RWPE2 (cell line): ENCODE measurements at regions not wholly inside any gene's neighbourhood (a gene's known extent, or its start where the extent isn't known, plus 50 kb on each side); places are given as distances from the start of the nearest gene placed in this dataset.

ENCODE experiments used
- ATAC-seq: fragments of 200-7000 bp; cut with Tn5 transposase; 3 replicates; pipeline ENCODE4 v1.9.1; 2021; ENCODE audit warnings: low read depth
- DNase-seq: peaks from one replicate; pipeline ENCODE4 v3.0.0-alpha.2; 2020; ENCODE audit warnings: low spot score
- H3K27ac ChIP-seq: fragments of 450-650 bp; 2 replicates; pipeline ENCODE4 v1.5.1; 2017; ENCODE audit warnings: mild to moderate bottlenecking; ENCODE audit not compliant: poor library complexity, severe bottlenecking
- H3K27me3 ChIP-seq: fragments of 250-450 bp; sonication (Bioruptor Pico); 2 replicates; pipeline ENCODE4 v1.5.1; 2021; ENCODE audit warnings: mild to moderate bottlenecking, moderate library complexity; ENCODE audit not compliant: insufficient read depth, poor library complexity, severe bottlenecking
- H3K36me3 ChIP-seq: fragments of 250-450 bp; sonication (Bioruptor Pico); 2 replicates; pipeline ENCODE4 v1.5.1; 2020; ENCODE audit warnings: low read depth, mild to moderate bottlenecking, moderate library complexity
- H3K4me1 ChIP-seq: fragments of 250-450 bp; sonication (Bioruptor Pico); 2 replicates; pipeline ENCODE4 v1.5.1; 2021; ENCODE audit warnings: mild to moderate bottlenecking, moderate library complexity; ENCODE audit not compliant: insufficient read depth, poor library complexity, severe bottlenecking
- H3K4me3 ChIP-seq: fragments of 250-450 bp; sonication (Bioruptor Pico); 2 replicates; pipeline ENCODE4 v1.5.1; 2021; ENCODE audit warnings: mild to moderate bottlenecking, moderate library complexity; ENCODE audit not compliant: severe bottlenecking
- H3K9me3 ChIP-seq: fragments of 250-450 bp; sonication (Bioruptor Pico); 2 replicates; pipeline ENCODE4 v1.5.1; 2021; ENCODE audit warnings: mild to moderate bottlenecking, moderate library complexity; ENCODE audit not compliant: severe bottlenecking
- TF ChIP-seq, protein P1 (sequence below): fragments of 450-650 bp; IDR thresholded peaks from one replicate; pipeline ENCODE4 v1.5.1; 2017; ENCODE audit warnings: mild to moderate bottlenecking, moderate library complexity; ENCODE audit not compliant: poor library complexity, severe bottlenecking

DNA sequence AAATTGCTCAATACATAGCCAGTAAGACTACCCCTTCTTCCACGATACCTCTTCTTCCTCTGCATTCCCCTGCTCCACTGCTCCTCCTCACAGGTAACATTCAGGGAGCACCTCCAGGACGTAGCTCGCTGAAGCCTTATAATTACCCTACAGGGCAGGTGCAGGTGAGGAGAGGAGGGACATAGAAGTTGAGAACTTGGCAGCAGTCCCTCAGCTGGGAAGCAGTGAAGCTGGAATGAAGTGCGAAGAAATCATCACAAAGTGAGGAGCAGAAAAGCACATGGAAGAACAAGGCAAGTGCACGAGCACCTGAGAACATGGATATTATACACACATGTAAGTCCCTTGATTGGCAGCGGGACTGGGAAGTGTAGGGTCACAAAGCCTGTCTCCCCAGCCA is 118.2 kb downstream of the HSD17B3 start:
- TF ChIP-seq, protein P1, sequence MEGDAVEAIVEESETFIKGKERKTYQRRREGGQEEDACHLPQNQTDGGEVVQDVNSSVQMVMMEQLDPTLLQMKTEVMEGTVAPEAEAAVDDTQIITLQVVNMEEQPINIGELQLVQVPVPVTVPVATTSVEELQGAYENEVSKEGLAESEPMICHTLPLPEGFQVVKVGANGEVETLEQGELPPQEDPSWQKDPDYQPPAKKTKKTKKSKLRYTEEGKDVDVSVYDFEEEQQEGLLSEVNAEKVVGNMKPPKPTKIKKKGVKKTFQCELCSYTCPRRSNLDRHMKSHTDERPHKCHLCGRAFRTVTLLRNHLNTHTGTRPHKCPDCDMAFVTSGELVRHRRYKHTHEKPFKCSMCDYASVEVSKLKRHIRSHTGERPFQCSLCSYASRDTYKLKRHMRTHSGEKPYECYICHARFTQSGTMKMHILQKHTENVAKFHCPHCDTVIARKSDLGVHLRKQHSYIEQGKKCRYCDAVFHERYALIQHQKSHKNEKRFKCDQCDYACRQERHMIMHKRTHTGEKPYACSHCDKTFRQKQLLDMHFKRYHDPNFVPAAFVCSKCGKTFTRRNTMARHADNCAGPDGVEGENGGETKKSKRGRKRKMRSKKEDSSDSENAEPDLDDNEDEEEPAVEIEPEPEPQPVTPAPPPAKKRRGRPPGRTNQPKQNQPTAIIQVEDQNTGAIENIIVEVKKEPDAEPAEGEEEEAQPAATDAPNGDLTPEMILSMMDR: no peak
- DNase-seq: no peak
- ATAC-seq: no peak
- H3K36me3 ChIP-seq: no peaks in the 10 kb centered on the region
- no peak overlapping the region for H3K4me3 ChIP-seq
- H3K27me3 ChIP-seq: no peaks in the 10 kb centered on the region
- H3K4me1 ChIP-seq: no peaks in the 10 kb centered on the region
- no peaks in the 10 kb centered on the region for H3K9me3 ChIP-seq
- no peak overlapping the region for H3K27ac ChIP-seq

DNA sequence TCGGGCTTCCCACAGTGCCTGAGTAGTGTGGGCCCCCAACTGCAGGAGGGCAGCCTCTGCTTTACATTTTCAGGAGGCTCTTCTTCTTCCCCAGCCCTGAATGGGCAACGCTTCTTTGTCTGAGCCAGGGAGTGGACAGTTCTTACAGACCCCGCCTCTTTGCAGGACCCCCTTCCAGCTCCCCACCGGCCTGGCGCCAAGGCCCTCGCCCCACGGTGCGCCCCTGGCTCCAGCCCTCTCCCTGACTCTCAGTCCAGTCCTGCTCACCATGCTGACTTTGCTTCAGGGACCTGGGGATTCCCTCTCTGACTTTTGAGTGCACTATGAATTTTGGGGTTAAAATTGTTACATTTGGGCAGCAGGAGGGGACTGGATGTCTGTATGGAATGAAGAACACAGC is 123.8 kb downstream of the HSD17B3 start:
- DNase-seq: no peak
- Histone ChIP-seq H3K27me3 (peaks cover 12% of the 10 kb centered on the region), H3K4me1 (no peaks in the 10 kb centered on the region), H3K4me3 (no peak overlapping the region), H3K36me3 (no peaks in the 10 kb centered on the region), H3K27ac (no peak overlapping the region), H3K9me3 (no peaks in the 10 kb centered on the region)
- TF ChIP-seq, protein P1: no peak
- no peak for ATAC-seq

DNA sequence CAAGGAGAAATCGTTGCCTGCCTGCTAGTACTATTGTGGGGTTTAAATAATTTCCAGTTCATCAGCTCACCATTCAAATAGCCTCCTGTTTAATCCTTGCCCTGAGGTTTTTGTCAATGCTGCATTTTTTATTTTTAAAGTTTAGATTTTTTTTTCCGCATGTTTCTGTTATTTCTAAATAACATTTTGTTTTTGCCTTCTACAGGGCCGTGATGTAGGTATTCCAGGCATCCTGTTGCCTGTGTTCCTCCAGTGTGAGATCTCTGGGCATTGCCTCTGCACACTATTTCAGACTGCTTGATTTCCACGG is 124.3 kb downstream of the HSD17B3 start:
- no peak overlapping the region for H3K4me3 ChIP-seq
- H3K9me3 ChIP-seq: no peaks in the 10 kb centered on the region
- DNase-seq (no peak), ATAC-seq (no peak)
- peaks cover 12% of the 10 kb centered on the region for H3K27me3 ChIP-seq
- no peaks in the 10 kb centered on the region for H3K36me3 ChIP-seq
- H3K27ac ChIP-seq: no peak overlapping the region
- H3K4me1 ChIP-seq: no peaks in the 10 kb centered on the region
- TF ChIP-seq, protein P1: no peak

DNA sequence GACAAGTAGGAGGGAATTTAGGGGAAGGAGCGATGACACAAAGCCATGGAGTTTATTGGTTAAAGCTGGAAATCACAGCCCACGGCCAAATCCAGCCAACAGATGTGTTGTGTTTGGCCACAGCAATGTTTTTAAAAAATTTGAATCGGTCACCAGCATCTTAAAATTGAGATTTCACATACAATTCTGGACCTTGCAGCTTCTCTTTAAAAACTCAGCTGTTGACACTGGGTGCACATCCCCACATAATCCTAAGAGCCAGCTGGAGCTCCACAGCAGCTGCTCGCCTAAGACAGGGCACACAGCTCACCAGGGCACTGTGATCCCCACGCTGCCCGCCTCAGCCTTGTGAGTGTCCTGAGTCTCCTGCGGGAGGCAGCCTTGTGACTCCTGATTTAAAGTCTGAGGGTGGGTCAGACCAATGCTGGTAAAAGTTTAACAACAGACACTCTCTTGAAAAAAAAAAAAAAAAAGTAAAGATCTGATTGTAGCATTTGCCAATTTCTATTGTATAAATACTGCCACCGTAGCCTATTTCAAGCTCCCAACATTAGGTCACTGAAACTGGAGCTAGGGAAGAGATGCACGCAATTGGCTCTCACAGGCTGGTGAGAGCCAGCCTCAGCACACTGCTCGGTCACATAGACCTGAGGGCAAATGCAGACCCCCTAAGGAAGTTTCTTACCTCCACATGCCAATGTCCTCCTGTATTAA is 124.8 kb downstream of the HSD17B3 start:
- Histone ChIP-seq H3K9me3 (no peaks in the 10 kb centered on the region), H3K4me1 (no peaks in the 10 kb centered on the region), H3K36me3 (no peaks in the 10 kb centered on the region), H3K4me3 (no peak overlapping the region), H3K27me3 (peaks cover 12% of the 10 kb centered on the region), H3K27ac (no peak overlapping the region)
- DNase-seq (no peak), ATAC-seq (no peak)
- TF ChIP-seq, protein P1: no peak

DNA sequence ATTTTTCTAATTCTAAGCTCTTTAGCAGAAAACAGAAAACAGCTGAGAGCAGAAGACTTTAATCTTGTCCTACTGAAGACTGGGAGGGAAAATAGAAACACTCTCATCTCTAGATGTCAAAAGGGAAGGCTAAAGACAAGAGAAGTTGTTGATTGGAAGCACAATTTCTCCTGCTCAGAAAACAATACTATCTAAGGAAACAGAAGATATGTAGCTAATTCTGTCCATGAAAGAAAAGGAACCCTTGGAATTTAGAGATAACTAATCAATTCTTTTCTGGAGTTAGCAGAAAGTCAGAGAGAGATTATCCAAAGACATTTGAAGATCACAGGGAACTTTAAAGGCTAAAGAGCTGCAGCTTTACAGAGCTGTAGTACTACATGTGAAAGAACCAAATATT is 126.2 kb downstream of the HSD17B3 start:
- Histone ChIP-seq H3K27ac (no peak overlapping the region), H3K9me3 (no peaks in the 10 kb centered on the region), H3K4me1 (no peaks in the 10 kb centered on the region), H3K27me3 (peaks cover 12% of the 10 kb centered on the region), H3K4me3 (no peak overlapping the region), H3K36me3 (no peaks in the 10 kb centered on the region)
- TF ChIP-seq, protein P1: no peak
- DNase-seq: no peak
- ATAC-seq: no peak
